Fibroblast of mammary gland (primary cell): ENCODE measurements at regions not wholly inside any gene's neighbourhood (a gene's known extent, or its start where the extent isn't known, plus 50 kb on each side); places are given as distances from the start of the nearest gene placed in this dataset.

Experiments
- DNase-seq: peaks from one replicate; pipeline ENCODE4 v3.0.0-alpha.2; 2010; ENCODE audit warnings: low read depth
- H3K4me3 ChIP-seq: 2 replicates; pipeline ENCODE4 v1.5.1; 2011; ENCODE audit warnings: low read depth, mild to moderate bottlenecking, low read length, moderate library complexity; ENCODE audit not compliant: control insufficient read depth
- TF ChIP-seq, protein P1 (sequence below): conservative IDR thresholded peaks from 2 replicates; pipeline ENCODE4 v1.5.1; 2011; ENCODE audit warnings: low read depth, low read length, inconsistent platforms; ENCODE audit not compliant: control insufficient read depth, insufficient read depth

DNA sequence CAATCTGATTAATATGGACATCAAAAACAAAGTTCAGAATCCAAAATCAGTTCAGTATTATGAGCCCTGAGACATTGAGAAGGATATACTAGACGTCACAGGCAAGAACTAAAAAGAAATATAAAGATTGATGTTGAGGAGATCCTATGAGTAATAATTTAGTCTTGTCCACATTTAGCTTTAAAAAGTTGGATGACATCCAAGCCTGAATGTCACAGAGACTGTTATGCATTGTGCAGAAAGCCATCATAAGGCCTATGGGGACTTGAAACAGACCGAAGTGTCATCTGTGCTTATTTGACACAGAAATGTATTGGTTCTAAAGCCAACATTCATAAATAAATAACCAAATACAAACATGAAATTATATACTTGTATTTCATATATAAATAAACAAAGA, 581.8 kb upstream of the MMS22L start:
- no peak overlapping the region for H3K4me3 ChIP-seq
- no peak for DNase-seq

DNA sequence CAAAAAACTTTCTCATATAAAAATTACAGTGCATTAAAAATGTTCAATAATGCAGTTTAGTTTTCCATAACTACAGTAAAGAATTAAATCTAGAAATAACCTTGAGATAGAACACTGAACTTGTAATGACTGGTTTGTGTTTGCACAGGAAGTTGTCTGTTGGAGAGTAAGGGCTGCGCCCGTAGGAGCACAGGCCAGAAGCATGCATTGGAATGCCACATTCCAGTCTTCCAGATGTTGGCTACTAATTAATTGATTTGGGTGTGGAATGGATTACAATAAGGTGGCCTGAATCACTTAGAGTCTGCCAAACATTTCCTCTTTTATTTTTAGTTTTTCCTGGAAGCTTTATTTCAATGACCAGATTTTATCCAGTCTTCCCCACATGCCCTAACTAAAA, 582.6 kb upstream of the MMS22L start:
- no peak overlapping the region for H3K4me3 ChIP-seq
- TF ChIP-seq, protein P1, sequence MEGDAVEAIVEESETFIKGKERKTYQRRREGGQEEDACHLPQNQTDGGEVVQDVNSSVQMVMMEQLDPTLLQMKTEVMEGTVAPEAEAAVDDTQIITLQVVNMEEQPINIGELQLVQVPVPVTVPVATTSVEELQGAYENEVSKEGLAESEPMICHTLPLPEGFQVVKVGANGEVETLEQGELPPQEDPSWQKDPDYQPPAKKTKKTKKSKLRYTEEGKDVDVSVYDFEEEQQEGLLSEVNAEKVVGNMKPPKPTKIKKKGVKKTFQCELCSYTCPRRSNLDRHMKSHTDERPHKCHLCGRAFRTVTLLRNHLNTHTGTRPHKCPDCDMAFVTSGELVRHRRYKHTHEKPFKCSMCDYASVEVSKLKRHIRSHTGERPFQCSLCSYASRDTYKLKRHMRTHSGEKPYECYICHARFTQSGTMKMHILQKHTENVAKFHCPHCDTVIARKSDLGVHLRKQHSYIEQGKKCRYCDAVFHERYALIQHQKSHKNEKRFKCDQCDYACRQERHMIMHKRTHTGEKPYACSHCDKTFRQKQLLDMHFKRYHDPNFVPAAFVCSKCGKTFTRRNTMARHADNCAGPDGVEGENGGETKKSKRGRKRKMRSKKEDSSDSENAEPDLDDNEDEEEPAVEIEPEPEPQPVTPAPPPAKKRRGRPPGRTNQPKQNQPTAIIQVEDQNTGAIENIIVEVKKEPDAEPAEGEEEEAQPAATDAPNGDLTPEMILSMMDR: no peak
- no peak for DNase-seq

More for the DNA sequence above, 581.8 kb upstream of the MMS22L start:
- TF ChIP-seq, protein P1: no peak

DNA sequence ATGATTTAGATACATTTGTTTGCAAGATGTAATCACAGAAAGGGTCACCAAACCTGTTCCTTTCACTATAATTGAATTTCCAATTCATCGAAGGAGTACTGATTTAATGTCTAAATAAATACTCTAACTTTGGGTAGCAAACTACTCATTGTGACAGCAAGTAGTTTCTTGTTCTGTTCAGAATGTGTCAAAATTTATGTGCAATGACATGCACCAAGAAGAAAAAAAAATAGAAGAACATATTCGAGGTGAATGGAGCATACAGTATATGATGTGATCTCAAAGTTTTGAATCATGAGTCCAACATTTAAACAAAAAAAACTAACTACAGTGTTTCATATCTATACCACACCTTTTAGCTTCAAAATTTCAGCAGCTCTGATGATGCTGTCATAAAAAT, 583.6 kb upstream of the MMS22L start:
- DNase-seq: no peak
- TF ChIP-seq, protein P1: no peak
- no peak overlapping the region for H3K4me3 ChIP-seq

DNA sequence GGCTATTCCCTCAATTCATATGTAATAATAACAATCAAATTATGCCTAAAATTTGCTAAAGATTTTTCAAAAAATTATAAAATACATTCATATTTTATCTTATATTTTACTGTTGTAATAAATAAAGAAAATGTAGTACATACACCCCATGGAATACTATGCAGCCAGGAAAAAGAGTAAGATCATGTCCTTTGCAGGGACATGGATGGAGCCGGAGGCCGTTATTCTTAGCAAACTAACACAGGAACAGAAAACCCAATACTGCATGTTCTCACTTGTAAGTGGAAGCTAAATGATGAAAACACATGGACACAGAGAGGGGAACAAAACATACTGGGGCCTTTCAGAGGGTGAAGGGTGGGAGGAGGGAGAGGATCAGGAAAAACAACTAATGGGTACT, 584.2 kb upstream of the MMS22L start:
- no peak for DNase-seq
- no peak overlapping the region for H3K4me3 ChIP-seq
- TF ChIP-seq, protein P1: no peak

DNA sequence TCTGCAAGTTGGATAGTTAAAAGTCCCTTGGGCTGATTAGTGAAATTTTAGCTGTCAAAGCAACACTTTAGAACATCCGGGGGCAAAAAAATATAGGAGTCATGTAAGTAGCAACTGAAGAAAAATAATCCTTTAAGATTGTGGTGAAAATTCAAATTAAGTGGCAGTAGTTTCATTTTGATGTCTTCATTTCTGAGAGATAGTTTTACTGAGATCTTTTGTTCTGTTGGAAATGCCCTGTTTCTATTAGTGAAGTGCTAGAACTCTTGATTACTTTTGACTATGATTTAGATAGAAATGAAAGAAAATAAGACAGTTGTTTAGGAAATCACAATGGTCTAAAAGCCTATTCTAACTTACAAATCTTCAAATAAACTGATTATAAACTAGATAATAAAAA, 587.3 kb upstream of the MMS22L start:
- TF ChIP-seq, protein P1: no peak
- H3K4me3 ChIP-seq: no peak overlapping the region
- no peak for DNase-seq

DNA sequence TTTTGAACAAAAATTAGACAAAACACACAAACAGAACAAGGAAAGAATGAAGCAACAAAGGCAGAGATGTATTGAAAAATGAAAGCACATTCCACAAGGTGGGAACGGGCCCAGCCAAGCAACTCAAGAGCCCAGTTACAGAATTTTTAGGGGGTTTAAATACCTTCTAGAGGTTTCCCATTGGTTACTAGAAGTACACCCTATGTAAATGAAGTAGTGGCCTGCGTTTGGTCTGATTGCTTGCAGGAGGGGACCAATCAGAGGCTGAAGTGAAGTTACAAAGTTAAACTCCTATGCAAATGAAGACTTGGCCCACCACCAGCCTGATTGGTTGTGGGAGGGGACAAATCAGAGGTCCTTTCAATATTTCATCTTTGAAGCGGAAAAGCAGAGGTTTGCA, 593.7 kb upstream of the MMS22L start:
- no peak for DNase-seq
- TF ChIP-seq, protein P1: no peak
- no peak overlapping the region for H3K4me3 ChIP-seq

GRCh38 chr6:97882755-97883154, 599.7 kb upstream of the MMS22L start:
- TF ChIP-seq, protein P1: no peak
- DNase-seq: no peak
- H3K4me3 ChIP-seq: no peak overlapping the region
